Keratinocyte (primary cell): ENCODE measurements at regions not wholly inside any gene's neighbourhood (a gene's known extent, or its start where the extent isn't known, plus 50 kb on each side); places are given as distances from the start of the nearest gene placed in this dataset.

Experiments used
- DNase-seq: peaks from one replicate; pipeline ENCODE4 v3.0.0-alpha.2; 2011; ENCODE audit warnings: low read depth, missing footprints, low spot score
- FAIRE-seq: peaks from 2 replicates; lab custom pipeline; 2011; peaks lifted over from hg19 to GRCh38; lab: Jason Lieb, UNC
- H2AFZ ChIP-seq: 2 replicates; pipeline ENCODE4 v1.6.0; 2012; ENCODE audit warnings: low read length, control low read depth, inconsistent platforms; ENCODE audit not compliant: control insufficient read depth
- H3K27ac ChIP-seq: 2 replicates; pipeline ENCODE4 v1.5.1; 2011; ENCODE audit warnings: low read length; ENCODE audit not compliant: control insufficient read depth, insufficient read depth
- H3K27me3 ChIP-seq: 3 replicates; pipeline ENCODE4 v1.6.0; 2011; ENCODE audit warnings: low read length; ENCODE audit not compliant: control insufficient read depth, insufficient read depth; ENCODE audit errors: extremely low read depth
- H3K36me3 ChIP-seq, 2 experiments: 2 replicates in 1 of 2; 3 replicates in 1 of 2; pipeline ENCODE4 v1.5.1; 2011; ENCODE audit warnings: low read length in 2 of 2, mild to moderate bottlenecking in 1 of 2; ENCODE audit not compliant: control insufficient read depth in 2 of 2, insufficient read depth in 2 of 2; ENCODE audit errors: extremely low read depth in 1 of 2
- H3K4me1 ChIP-seq: 3 replicates; pipeline ENCODE4 v1.5.1; 2011; ENCODE audit warnings: low read length; ENCODE audit not compliant: control insufficient read depth, insufficient read depth; ENCODE audit errors: extremely low read depth
- H3K4me2 ChIP-seq: 3 replicates; pipeline ENCODE4 v1.6.0; 2011; ENCODE audit warnings: low read depth, low read length; ENCODE audit not compliant: control insufficient read depth, insufficient read depth; ENCODE audit errors: extremely low read depth
- H3K4me3 ChIP-seq, 3 experiments: fragments of 200-600 bp in 1 of 3; sonication (generic) in 1 of 3; 2 replicates in 2 of 3; 3 replicates in 1 of 3; pipeline ENCODE4 v1.5.1; 2011 to 2016; ENCODE audit warnings: low read length in 3 of 3, mild to moderate bottlenecking in 3 of 3, control low read depth in 2 of 3, inconsistent platforms in 1 of 3, low read depth in 1 of 3, mixed read lengths in 1 of 3, mixed run types in 1 of 3, moderate library complexity in 1 of 3; ENCODE audit not compliant: control insufficient read depth in 2 of 3, insufficient read depth in 2 of 3; ENCODE audit errors: extremely low read depth in 1 of 3
- H3K79me2 ChIP-seq: 2 replicates; pipeline ENCODE4 v1.6.0; 2012; ENCODE audit warnings: low read length; ENCODE audit not compliant: control insufficient read depth, insufficient read depth
- H3K9ac ChIP-seq: 3 replicates; pipeline ENCODE4 v1.6.0; 2011; ENCODE audit warnings: low read length; ENCODE audit not compliant: control insufficient read depth, insufficient read depth; ENCODE audit errors: extremely low read depth
- H3K9me1 ChIP-seq: 3 replicates; pipeline ENCODE4 v1.6.0; 2011; ENCODE audit warnings: low read length; ENCODE audit not compliant: control insufficient read depth, insufficient read depth; ENCODE audit errors: extremely low read depth
- H3K9me3 ChIP-seq: 2 replicates; pipeline ENCODE4 v1.5.1; 2012; ENCODE audit warnings: low read depth, low read length; ENCODE audit not compliant: control insufficient read depth
- H4K20me1 ChIP-seq: 3 replicates; pipeline ENCODE4 v1.6.0; 2011; ENCODE audit warnings: low read length; ENCODE audit not compliant: control insufficient read depth, insufficient read depth; ENCODE audit errors: extremely low read depth
- EZH2 ChIP-seq: IDR thresholded peaks from one replicate; pipeline ENCODE4 v1.6.1; 2012; ENCODE audit warnings: inconsistent platforms, mild to moderate bottlenecking, low read length, moderate library complexity
- dilution Hi-C: fragments of 300-500 bp; cut with MboI; formaldehyde crosslinking; loops from one replicate; pipeline ENCODE4 v1.7.0; 2020; ENCODE audit warnings: low sequenced_read_pairs; ENCODE audit not compliant: extremely low pct_ligation_motif_present
- TF ChIP-seq, protein P1 (sequence below), 3 experiments: IDR thresholded peaks in 1 of 3; conservative IDR thresholded peaks in 1 of 3; optimal IDR thresholded peaks in 1 of 3; 2 replicates in 2 of 3; 3 replicates in 1 of 3; pipeline versions ENCODE3 to v1.5.1; 2011; ENCODE audit warnings: low read length in 3 of 3, mild to moderate bottlenecking in 3 of 3, moderate library complexity in 2 of 3, control low read depth in 1 of 3, inconsistent platforms in 1 of 3; ENCODE audit not compliant: insufficient read depth in 2 of 3; ENCODE audit errors: extremely low read depth in 1 of 3

DNA sequence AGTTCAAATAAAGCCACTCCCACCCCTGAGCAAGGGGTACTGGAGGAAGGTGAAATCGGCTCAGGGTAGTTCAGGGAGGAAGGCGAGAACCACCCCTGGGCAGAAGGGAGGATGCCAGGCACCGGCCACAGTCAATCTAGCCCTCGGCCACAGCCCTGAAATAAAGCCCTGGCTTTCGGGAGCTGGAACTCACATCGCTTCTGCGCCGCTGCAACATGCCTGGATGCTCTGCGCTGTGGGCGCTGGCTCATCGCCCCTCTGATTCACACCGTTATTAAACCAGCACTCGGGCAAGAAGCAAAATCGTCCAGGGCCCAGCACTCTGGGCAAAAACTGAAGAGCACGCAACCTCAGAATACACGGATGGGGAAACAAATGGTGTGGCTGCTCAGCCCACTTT, 136.9 kb upstream of the RREB1 start:
- DNase-seq (no peak), FAIRE-seq (peak; percentile 74)
- no peak overlapping the region for H3K4me3 ChIP-seq
- dilution Hi-C loops, result no loop called here
- H3K36me3 ChIP-seq, result no peaks in the 10 kb centered on the region
- peak overlapping the region; percentile 42 for H3K9ac ChIP-seq
- TF ChIP-seq EZH2, result no peak
- TF ChIP-seq, protein P1, sequence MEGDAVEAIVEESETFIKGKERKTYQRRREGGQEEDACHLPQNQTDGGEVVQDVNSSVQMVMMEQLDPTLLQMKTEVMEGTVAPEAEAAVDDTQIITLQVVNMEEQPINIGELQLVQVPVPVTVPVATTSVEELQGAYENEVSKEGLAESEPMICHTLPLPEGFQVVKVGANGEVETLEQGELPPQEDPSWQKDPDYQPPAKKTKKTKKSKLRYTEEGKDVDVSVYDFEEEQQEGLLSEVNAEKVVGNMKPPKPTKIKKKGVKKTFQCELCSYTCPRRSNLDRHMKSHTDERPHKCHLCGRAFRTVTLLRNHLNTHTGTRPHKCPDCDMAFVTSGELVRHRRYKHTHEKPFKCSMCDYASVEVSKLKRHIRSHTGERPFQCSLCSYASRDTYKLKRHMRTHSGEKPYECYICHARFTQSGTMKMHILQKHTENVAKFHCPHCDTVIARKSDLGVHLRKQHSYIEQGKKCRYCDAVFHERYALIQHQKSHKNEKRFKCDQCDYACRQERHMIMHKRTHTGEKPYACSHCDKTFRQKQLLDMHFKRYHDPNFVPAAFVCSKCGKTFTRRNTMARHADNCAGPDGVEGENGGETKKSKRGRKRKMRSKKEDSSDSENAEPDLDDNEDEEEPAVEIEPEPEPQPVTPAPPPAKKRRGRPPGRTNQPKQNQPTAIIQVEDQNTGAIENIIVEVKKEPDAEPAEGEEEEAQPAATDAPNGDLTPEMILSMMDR (optimal IDR thresholded peaks at IDR 0.05 in 1 of 3, IDR thresholded peaks at IDR 0.05 in 1 of 3, conservative IDR thresholded peaks at IDR 0.05 in 1 of 3; ENCODE audit: extremely low read depth in 1 of 3, insufficient read depth in 2 of 3, low read length in 3 of 3), result no peak
- no peaks in the 10 kb centered on the region for H4K20me1 ChIP-seq
- no peaks in the 10 kb centered on the region for H3K27me3 ChIP-seq
- H3K27ac ChIP-seq, result peak overlapping the region; percentile 62
- H3K9me3 ChIP-seq, result no peaks in the 10 kb centered on the region
- H3K9me1 ChIP-seq, result no peaks in the 10 kb centered on the region
- H3K79me2 ChIP-seq, result no peaks in the 10 kb centered on the region
- H2AFZ ChIP-seq, result peak overlapping the region; percentile 82
- peaks cover 38% of the 10 kb centered on the region for H3K4me1 ChIP-seq
- peak overlapping the region; percentile 57 for H3K4me2 ChIP-seq

- H3K4me2 ChIP-seq, result peak overlapping the region; percentile 57
- H3K4me1 ChIP-seq, result peaks cover 38% of the 10 kb centered on the region
- H3K9me1 ChIP-seq, result no peaks in the 10 kb centered on the region
- no peaks in the 10 kb centered on the region for H4K20me1 ChIP-seq
- TF ChIP-seq EZH2, result no peak
- TF ChIP-seq, protein P1 (optimal IDR thresholded peaks at IDR 0.05 in 1 of 3, IDR thresholded peaks at IDR 0.05 in 1 of 3, conservative IDR thresholded peaks at IDR 0.05 in 1 of 3; ENCODE audit: extremely low read depth in 1 of 3, insufficient read depth in 2 of 3, low read length in 3 of 3), result no peak
- H3K4me3 ChIP-seq, result no peak overlapping the region
- H3K27ac ChIP-seq, result peak overlapping the region; percentile 62
- FAIRE-seq, result no peak
- H3K36me3 ChIP-seq, result no peaks in the 10 kb centered on the region
- no peaks in the 10 kb centered on the region for H3K79me2 ChIP-seq
- DNase-seq, result no peak
- H3K9me3 ChIP-seq, result no peaks in the 10 kb centered on the region
- peak overlapping the region; percentile 42 for H3K9ac ChIP-seq
- H2AFZ ChIP-seq, result peak overlapping the region; percentile 82
- no peaks in the 10 kb centered on the region for H3K27me3 ChIP-seq
- dilution Hi-C loops, result no loop called here
Observed at GRCh38 chr6:6971369-6971768, 136.4 kb upstream of the RREB1 start.
